OCI-LY7 (cell line): ENCODE measurements at regions not wholly inside any gene's neighbourhood (a gene's known extent, or its start where the extent isn't known, plus 50 kb on each side); places are given as distances from the start of the nearest gene placed in this dataset.

ENCODE experiments used
- BruUV-seq: library from RNA; stranded (reverse); fragments of 400-500 nt; replicated peaks from 2 replicates; lab custom pipeline; 2021; lab: Mats Ljungman, UMichigan
- CTCF ChIA-PET: fragments of 300-600 bp; sonication (Branson Sonifier 250); formaldehyde crosslinking; loops from one replicate; lab custom pipeline; 2022; ENCODE audit warnings: antibody characterized with exemption; ENCODE audit not compliant: unreplicated experiment; lab: Charles Lee
- POLR2A ChIA-PET: fragments of 300-600 bp; sonication (Branson Sonifier 250); formaldehyde crosslinking; loops from one replicate; lab custom pipeline; 2022; ENCODE audit warnings: antibody characterized with exemption; lab: Charles Lee
- DNase-seq: peaks from one replicate; pipeline ENCODE4 v3.0.0-alpha.2; 2015; ENCODE audit warnings: low spot score
- H2AFZ ChIP-seq: fragments of 200-600 bp; sonication (generic), shearing (Covaris generic); 2 replicates; pipeline ENCODE4 v1.6.1; 2014; ENCODE audit warnings: mild to moderate bottlenecking, antibody characterized with exemption, low read length, moderate library complexity
- H3K27ac ChIP-seq: fragments of 200-600 bp; sonication (generic); 2 replicates; pipeline ENCODE4 v1.5.1; 2014; ENCODE audit warnings: mixed run types, low read depth, mild to moderate bottlenecking, moderate library complexity, low read length, inconsistent platforms; ENCODE audit not compliant: poor library complexity, severe bottlenecking
- H3K36me3 ChIP-seq: fragments of 200-600 bp; sonication (generic); 2 replicates; pipeline ENCODE4 v1.6.1; 2014; ENCODE audit warnings: mild to moderate bottlenecking, antibody characterized with exemption, low read length, moderate library complexity, mixed read lengths; ENCODE audit not compliant: insufficient read depth
- H3K4me1 ChIP-seq: fragments of 200-600 bp; sonication (generic); 2 replicates; pipeline ENCODE4 v1.5.1; 2014; ENCODE audit warnings: mild to moderate bottlenecking, low read length; ENCODE audit not compliant: insufficient read depth, poor library complexity, severe bottlenecking
- H3K4me2 ChIP-seq: fragments of 200-600 bp; sonication (generic); 2 replicates; pipeline ENCODE4 v1.6.1; 2014; ENCODE audit warnings: mild to moderate bottlenecking, low read length
- H3K4me3 ChIP-seq: fragments of 200-600 bp; sonication (generic); 2 replicates; pipeline ENCODE4 v1.5.1; 2014; ENCODE audit warnings: mild to moderate bottlenecking, low read depth, low read length; ENCODE audit not compliant: poor library complexity, severe bottlenecking
- H3K79me2 ChIP-seq: fragments of 200-600 bp; sonication (generic); 2 replicates; pipeline ENCODE4 v1.6.1; 2016; ENCODE audit warnings: low read depth, mild to moderate bottlenecking, low read length, moderate library complexity, mixed read lengths; ENCODE audit not compliant: insufficient read depth
- H3K9me2 ChIP-seq: fragments of 200-600 bp; sonication (generic); 2 replicates; pipeline ENCODE4 v1.6.1; 2016; ENCODE audit warnings: mild to moderate bottlenecking, low read length, mixed read lengths; ENCODE audit not compliant: insufficient read depth
- H3K9me3 ChIP-seq: fragments of 200-600 bp; sonication (generic); 2 replicates; pipeline ENCODE4 v1.6.1; 2014; ENCODE audit warnings: mild to moderate bottlenecking, mixed run types, low read length, mixed read lengths
- H4K20me1 ChIP-seq: fragments of 200-600 bp; sonication (generic); 2 replicates; pipeline ENCODE4 v1.6.1; 2014; ENCODE audit warnings: mild to moderate bottlenecking, antibody characterized with exemption, low read length, moderate library complexity, mixed read lengths; ENCODE audit not compliant: insufficient read depth
- CTCF ChIP-seq: fragments of 200-600 bp; sonication (generic); conservative IDR thresholded peaks from 2 replicates; pipeline ENCODE4 v1.5.1; 2014; ENCODE audit warnings: mild to moderate bottlenecking, antibody characterized with exemption, low read length, moderate library complexity, mixed read lengths
- EZH2phosphoT487 ChIP-seq: fragments of 200-600 bp; sonication (generic); IDR thresholded peaks from 2 replicates; pipeline ENCODE4 v1.6.1; 2018; ENCODE audit warnings: low read depth, borderline replicate concordance, mild to moderate bottlenecking, mixed run types, antibody characterized with exemption, low read length, moderate library complexity, mixed read lengths
- intact Hi-C: fragments of 100-400 bp; cut with micrococcal nuclease; formaldehyde crosslinking; loops from one replicate; pipeline ENCODE4 v1.10.0; 2022; ENCODE audit not compliant: unreplicated experiment

GRCh38 chr13:72120632-72121031, 253.6 kb upstream of the DACH1 start:
- H3K4me3 ChIP-seq = no peak overlapping the region
- H3K27ac ChIP-seq = no peak overlapping the region
- POLR2A ChIA-PET = interaction anchor here (0.7 kb wide), 1 partner anchor 10 kb away, joined by 3 read pairs; no protein-coding TSS in a partner anchor
- H3K79me2 ChIP-seq = no peaks in the 10 kb centered on the region
- H3K4me1 ChIP-seq = no peaks in the 10 kb centered on the region
- no peaks in the 10 kb centered on the region for H4K20me1 ChIP-seq
- TF ChIP-seq EZH2phosphoT487 = no peak
- TF ChIP-seq CTCF = no peak
- H3K4me2 ChIP-seq = no peak overlapping the region
- CTCF ChIA-PET = no interaction called here
- no peaks in the 10 kb centered on the region for H3K9me3 ChIP-seq
- no peak for DNase-seq
- no peaks in the 10 kb centered on the region for H3K9me2 ChIP-seq
- H3K36me3 ChIP-seq = no peaks in the 10 kb centered on the region
- intact Hi-C loops = no loop called here
- H2AFZ ChIP-seq = no peak overlapping the region
- BruUV-seq = no TSS peak

GRCh38 chr13:72113931-72114330, 246.9 kb upstream of the DACH1 start:
- DNase-seq = no peak
- H3K4me3 ChIP-seq = no peak overlapping the region
- H3K9me3 ChIP-seq = no peaks in the 10 kb centered on the region
- no peaks in the 10 kb centered on the region for H3K36me3 ChIP-seq
- intact Hi-C loops = no loop called here
- H2AFZ ChIP-seq = no peak overlapping the region
- CTCF ChIA-PET = no interaction called here
- POLR2A ChIA-PET = no interaction called here
- H3K4me1 ChIP-seq = no peaks in the 10 kb centered on the region
- H3K79me2 ChIP-seq = no peaks in the 10 kb centered on the region
- BruUV-seq = no TSS peak
- TF ChIP-seq CTCF = no peak
- H3K9me2 ChIP-seq = no peaks in the 10 kb centered on the region
- H3K4me2 ChIP-seq = no peak overlapping the region
- no peak overlapping the region for H3K27ac ChIP-seq
- no peaks in the 10 kb centered on the region for H4K20me1 ChIP-seq

DNA sequence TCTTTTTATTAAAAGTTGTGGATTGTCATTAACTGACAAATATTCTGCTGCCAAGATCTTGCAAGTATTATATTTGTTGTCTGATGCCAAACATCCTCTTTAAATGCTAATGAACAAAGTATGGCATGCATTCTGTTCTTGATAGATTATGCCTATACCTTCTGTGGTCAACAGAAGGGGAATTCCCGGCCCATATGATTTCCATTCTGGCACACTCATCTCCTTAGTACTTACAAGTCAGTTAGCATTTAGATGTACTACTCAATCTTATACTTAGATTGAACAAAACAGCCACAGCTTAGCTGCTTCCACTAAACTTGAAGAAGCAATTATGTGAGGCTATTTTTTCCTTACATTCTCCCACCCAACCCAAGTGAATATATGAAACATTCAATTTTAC, 246.1 kb upstream of the DACH1 start:
- no peak overlapping the region for H3K4me3 ChIP-seq
- H3K79me2 ChIP-seq = no peaks in the 10 kb centered on the region
- H3K27ac ChIP-seq = no peak overlapping the region
- H4K20me1 ChIP-seq = no peaks in the 10 kb centered on the region
- ChIA-PET POLR2A (no interaction called here), CTCF (no interaction called here)
- TF ChIP-seq EZH2phosphoT487 (no peak), CTCF (no peak)
- no peak overlapping the region for H2AFZ ChIP-seq
- BruUV-seq = no TSS peak
- no peaks in the 10 kb centered on the region for H3K9me2 ChIP-seq
- H3K9me3 ChIP-seq = no peaks in the 10 kb centered on the region
- intact Hi-C loops = no loop called here
- no peak for DNase-seq
- no peak overlapping the region for H3K4me2 ChIP-seq
- no peaks in the 10 kb centered on the region for H3K36me3 ChIP-seq
- H3K4me1 ChIP-seq = no peaks in the 10 kb centered on the region
